Left lung (tissue), 4 donors: ENCODE measurements at regions not wholly inside any gene's neighbourhood (a gene's known extent, or its start where the extent isn't known, plus 50 kb on each side); places are given as distances from the start of the nearest gene placed in this dataset.

Experiments used
- ATAC-seq: fragments of 200-7000 bp; cut with Tn5 transposase; one replicate; pipeline ENCODE4 v1.9.1; 2020; ENCODE audit warnings: moderate library complexity
- DNase-seq, 4 donors: peaks; one replicate each; pipeline ENCODE4 v3.0.0-alpha.2; 2013 to 2020
- H3K27ac ChIP-seq, 2 donors: fragments of 200-600 bp; sonication (generic) in 1 of 2; one replicate each; pipeline versions ENCODE4 v1.5.0 to v1.8.0; 2020 to 2021
- H3K27me3 ChIP-seq, 2 donors: fragments of 200-600 bp; sonication (generic) in 1 of 2; one replicate each; pipeline versions ENCODE4 v1.5.0 to v1.8.0; 2020 to 2021
- H3K36me3 ChIP-seq, 2 donors: fragments of 200-600 bp; sonication (generic) in 1 of 2; one replicate each; pipeline versions ENCODE4 v1.5.0 to v1.8.0; 2020 to 2021
- H3K4me1 ChIP-seq, 2 donors: fragments of 200-600 bp; one replicate each; pipeline ENCODE4 v1.8.0; 2021
- H3K4me3 ChIP-seq, 2 donors: fragments of 200-600 bp; sonication (generic) in 1 of 2; one replicate each; pipeline versions ENCODE4 v1.5.0 to v1.8.0; 2020 to 2021; ENCODE audit warnings: mild to moderate bottlenecking in 1 of 2
- H3K9me3 ChIP-seq, 2 donors: fragments of 200-600 bp; sonication (generic) in 1 of 2; one replicate each; pipeline versions ENCODE4 v1.5.0 to v1.8.0; 2020 to 2021
- intact Hi-C, 2 donors: fragments of 100-400 bp; cut with DNase I; formaldehyde crosslinking; loops; one replicate each; pipeline versions ENCODE4 v1.11.2 to v1.14.2; 2022
- TF ChIP-seq, protein P1 (sequence below), 2 donors: fragments of 200-600 bp; sonication (generic) in 1 of 2; IDR thresholded peaks; one replicate each; pipeline versions ENCODE4 v1.5.0 to v1.8.0; 2021; ENCODE audit warnings: antibody characterized with exemption in 2 of 2
- donor health status: DM: no; HTN: yes; CAD: no.
- donor health status: DM: no; HTN: no; CAD: no.

DNA sequence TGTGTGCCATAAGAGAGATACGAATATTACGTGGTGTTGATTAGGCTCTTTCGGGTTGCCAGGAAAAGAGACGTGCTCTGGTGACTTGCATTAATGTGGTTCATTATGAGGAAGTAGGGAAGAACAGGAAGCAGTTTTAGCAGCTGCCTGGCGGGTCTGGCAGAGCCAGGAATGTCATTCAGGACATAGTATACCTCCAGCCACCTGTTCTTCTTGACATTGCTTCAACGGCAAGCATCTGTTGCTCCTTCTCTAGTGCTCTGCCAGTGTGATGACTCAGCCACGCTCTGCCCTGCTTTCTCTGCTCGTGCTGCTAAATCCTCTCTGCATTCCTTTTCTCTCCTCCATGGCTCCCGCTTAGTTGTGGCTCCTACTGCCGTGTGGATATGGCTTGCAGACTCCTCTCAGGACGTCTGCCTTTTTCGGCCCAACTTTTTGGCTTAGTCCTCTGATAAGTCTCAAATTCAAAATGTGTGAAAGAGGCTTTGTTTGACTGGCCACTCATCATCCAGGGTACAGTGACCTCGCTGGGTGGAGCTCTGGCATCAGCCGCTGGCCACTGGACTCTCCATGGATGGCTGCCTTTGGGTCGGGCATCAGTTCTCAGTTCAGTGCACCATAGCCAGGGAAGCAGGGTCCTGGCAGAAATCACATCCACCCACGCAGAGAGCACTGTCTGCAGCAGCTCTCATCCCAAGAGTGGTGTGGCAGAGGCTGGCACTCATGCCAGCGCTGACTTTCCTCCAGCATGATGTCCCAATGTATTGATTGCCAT lies 89.3 kb upstream of the KLF3 start:
- H3K4me3 ChIP-seq: no peak overlapping the region
- H3K27ac ChIP-seq: peak overlapping the region in 1 of 2 donors; percentile 1
- TF ChIP-seq, protein P1, sequence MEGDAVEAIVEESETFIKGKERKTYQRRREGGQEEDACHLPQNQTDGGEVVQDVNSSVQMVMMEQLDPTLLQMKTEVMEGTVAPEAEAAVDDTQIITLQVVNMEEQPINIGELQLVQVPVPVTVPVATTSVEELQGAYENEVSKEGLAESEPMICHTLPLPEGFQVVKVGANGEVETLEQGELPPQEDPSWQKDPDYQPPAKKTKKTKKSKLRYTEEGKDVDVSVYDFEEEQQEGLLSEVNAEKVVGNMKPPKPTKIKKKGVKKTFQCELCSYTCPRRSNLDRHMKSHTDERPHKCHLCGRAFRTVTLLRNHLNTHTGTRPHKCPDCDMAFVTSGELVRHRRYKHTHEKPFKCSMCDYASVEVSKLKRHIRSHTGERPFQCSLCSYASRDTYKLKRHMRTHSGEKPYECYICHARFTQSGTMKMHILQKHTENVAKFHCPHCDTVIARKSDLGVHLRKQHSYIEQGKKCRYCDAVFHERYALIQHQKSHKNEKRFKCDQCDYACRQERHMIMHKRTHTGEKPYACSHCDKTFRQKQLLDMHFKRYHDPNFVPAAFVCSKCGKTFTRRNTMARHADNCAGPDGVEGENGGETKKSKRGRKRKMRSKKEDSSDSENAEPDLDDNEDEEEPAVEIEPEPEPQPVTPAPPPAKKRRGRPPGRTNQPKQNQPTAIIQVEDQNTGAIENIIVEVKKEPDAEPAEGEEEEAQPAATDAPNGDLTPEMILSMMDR (IDR thresholded peaks at IDR 0.05): no peak
- no peaks in the 10 kb centered on the region for H3K27me3 ChIP-seq
- H3K4me1 ChIP-seq: peaks cover 0 to 11% of the 10 kb centered on the region in 2 donors
- no peaks in the 10 kb centered on the region for H3K9me3 ChIP-seq
- H3K36me3 ChIP-seq: no peaks in the 10 kb centered on the region
- DNase-seq (no peak), ATAC-seq (peak; percentile 26)
- intact Hi-C loops: no loop called here

DNA sequence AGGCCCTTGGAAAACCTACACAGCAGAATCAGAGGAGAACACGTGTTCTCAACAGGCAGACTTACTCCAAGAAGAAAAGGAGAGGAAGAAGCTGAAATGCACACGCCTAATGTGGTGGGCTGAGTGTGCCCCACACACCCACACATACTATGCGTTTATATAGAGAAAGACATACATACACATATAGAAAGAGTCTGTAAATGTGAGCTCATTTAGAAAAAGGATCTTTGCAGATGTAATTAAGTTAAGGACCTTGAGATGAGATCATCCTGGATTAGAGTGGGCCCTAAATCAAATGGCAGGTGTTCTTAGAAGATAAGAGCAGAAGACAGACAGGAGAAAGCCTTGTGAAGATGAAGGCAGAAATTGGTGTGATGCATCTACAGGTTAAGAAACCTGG lies 87.2 kb upstream of the KLF3 start:
- Histone ChIP-seq H3K4me3 (no peak overlapping the region), H3K27ac (no peak overlapping the region), H3K9me3 (no peaks in the 10 kb centered on the region), H3K36me3 (no peaks in the 10 kb centered on the region), H3K4me1 (peaks cover 0 to 18% of the 10 kb centered on the region in 2 donors), H3K27me3 (no peaks in the 10 kb centered on the region)
- TF ChIP-seq, protein P1 (IDR thresholded peaks at IDR 0.05): no peak
- ATAC-seq (no peak), DNase-seq (no peak)
- intact Hi-C loops: no loop called here

DNA sequence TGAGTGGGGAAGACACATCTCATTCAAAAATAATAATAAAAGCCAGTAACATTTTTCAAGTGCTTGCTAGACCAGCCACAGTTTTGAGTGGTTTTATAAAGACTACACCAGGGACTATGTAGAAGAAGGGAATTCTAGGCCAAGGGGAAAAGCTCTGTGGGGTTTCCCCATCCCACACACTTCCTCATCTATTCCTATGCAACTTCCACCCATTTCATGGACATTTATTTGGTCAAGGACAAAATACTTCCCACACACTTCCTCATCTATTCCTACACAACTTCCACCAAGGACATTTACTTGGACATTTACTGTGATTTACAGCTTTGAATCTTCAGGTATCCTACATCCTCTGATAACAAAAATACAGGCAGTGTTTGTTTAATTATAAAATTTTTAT lies 86.5 kb upstream of the KLF3 start:
- Histone ChIP-seq H3K4me1 (peaks cover 0 to 20% of the 10 kb centered on the region in 2 donors), H3K36me3 (no peaks in the 10 kb centered on the region), H3K4me3 (no peak overlapping the region), H3K27ac (no peak overlapping the region), H3K9me3 (no peaks in the 10 kb centered on the region), H3K27me3 (no peaks in the 10 kb centered on the region)
- TF ChIP-seq, protein P1 (IDR thresholded peaks at IDR 0.05): no peak
- DNase-seq: no peak
- ATAC-seq: no peak
- intact Hi-C loops: no loop called here

DNA sequence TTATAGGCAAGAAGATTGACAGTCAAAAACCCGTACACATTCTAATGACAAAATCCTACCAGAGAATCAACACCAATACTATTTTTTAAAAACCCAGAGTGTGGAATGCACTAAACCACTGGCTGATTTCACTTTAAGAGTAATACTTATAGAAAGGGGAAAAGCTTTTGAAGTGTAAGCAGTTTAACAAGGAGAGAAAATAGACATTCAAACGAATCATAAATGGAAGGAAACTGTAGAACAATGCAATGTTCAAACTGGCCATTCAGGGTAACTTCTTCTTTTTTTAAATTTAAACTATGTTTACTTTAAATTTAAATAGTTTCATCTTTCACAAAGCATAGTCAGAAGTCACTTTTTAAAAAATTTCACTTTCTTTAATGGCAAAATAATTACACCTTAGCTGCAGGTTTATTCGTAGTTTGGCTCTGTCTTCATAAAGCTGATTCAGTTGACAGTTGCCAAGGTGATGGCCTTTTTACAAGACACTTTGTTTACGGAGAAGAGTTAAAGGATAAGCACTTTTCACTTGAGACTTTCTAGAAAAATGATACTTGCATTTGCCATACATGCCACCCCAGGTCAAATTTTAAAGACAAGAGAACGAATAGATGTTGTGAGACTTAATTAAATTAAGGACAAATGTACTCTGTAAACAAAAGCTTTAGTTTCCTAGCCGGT lies 82.4 kb upstream of the KLF3 start:
- TF ChIP-seq, protein P1 (IDR thresholded peaks at IDR 0.05): no peak
- Histone ChIP-seq H3K27me3 (no peaks in the 10 kb centered on the region), H3K9me3 (no peaks in the 10 kb centered on the region), H3K4me1 (peaks cover 0 to 9% of the 10 kb centered on the region in 2 donors), H3K27ac (no peak overlapping the region), H3K4me3 (no peak overlapping the region), H3K36me3 (no peaks in the 10 kb centered on the region)
- ATAC-seq (no peak), DNase-seq (no peak)
- intact Hi-C loops: no loop called here

DNA sequence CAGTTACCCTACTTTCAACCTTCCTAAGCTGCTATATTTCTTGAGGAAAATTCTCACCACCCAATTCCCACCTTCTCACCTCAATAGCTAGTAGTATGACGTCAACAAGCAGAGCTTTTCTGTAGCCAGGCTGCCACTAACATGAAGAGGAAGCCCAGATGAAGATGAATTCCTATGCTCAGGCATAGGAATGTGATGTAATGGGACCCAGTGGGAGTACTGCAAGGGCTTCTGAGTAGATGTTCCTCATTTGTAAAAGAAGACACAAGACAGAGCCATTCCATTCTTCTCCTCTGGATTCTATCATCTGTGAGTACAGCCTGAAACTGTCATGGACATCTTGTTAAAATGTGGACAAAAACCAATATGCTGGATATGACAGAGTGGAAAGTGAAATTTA lies 81.6 kb upstream of the KLF3 start:
- Histone ChIP-seq H3K27ac (no peak overlapping the region), H3K4me1 (peaks cover 0 to 9% of the 10 kb centered on the region in 2 donors), H3K4me3 (no peak overlapping the region), H3K27me3 (no peaks in the 10 kb centered on the region), H3K9me3 (no peaks in the 10 kb centered on the region), H3K36me3 (no peaks in the 10 kb centered on the region)
- ATAC-seq (peak; percentile 58), DNase-seq (no peak)
- TF ChIP-seq, protein P1 (IDR thresholded peaks at IDR 0.05): no peak
- intact Hi-C loops: no loop called here
